ENCODE measurements at regions not wholly inside any gene's neighbourhood (a gene's known extent, or its start where the extent isn't known, plus 50 kb on each side); places are given as distances from the start of the nearest gene placed in this dataset.

DNA sequence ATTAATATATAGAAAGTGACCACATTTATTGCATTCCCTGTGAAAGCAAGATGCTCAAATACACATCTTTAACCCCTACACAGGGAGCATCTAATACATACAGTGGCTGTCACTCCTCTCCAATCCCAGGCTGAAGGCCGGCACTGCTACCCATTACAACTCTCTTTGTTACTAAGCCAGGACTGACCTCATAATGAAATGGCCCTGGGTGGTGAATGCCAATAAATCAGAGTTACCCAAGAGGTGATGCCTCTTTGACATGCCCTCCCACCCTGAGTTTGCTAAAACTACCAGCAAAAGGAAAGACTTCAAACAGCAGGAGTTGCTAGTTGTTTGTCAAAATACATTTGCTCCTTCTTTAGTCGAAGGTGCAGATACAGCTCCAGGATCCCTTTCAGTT, 214.2 kb downstream of the FOXA2 start:
- no peak for TF ChIP-seq POLR2A (IDR thresholded peaks at IDR 0.05)
- TF ChIP-seq, protein P1, sequence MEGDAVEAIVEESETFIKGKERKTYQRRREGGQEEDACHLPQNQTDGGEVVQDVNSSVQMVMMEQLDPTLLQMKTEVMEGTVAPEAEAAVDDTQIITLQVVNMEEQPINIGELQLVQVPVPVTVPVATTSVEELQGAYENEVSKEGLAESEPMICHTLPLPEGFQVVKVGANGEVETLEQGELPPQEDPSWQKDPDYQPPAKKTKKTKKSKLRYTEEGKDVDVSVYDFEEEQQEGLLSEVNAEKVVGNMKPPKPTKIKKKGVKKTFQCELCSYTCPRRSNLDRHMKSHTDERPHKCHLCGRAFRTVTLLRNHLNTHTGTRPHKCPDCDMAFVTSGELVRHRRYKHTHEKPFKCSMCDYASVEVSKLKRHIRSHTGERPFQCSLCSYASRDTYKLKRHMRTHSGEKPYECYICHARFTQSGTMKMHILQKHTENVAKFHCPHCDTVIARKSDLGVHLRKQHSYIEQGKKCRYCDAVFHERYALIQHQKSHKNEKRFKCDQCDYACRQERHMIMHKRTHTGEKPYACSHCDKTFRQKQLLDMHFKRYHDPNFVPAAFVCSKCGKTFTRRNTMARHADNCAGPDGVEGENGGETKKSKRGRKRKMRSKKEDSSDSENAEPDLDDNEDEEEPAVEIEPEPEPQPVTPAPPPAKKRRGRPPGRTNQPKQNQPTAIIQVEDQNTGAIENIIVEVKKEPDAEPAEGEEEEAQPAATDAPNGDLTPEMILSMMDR (IDR thresholded peaks at IDR 0.05) = no peak

All from sigmoid colon (tissue), 3 donors.